Renal pelvis (tissue), 1 donor: ENCODE measurements at regions not wholly inside any gene's neighbourhood (a gene's known extent, or its start where the extent isn't known, plus 50 kb on each side); places are given as distances from the start of the nearest gene placed in this dataset.

Source experiments
- DNase-seq: peaks from one replicate; pipeline ENCODE4 v3.0.0-alpha.2; 2013

DNA sequence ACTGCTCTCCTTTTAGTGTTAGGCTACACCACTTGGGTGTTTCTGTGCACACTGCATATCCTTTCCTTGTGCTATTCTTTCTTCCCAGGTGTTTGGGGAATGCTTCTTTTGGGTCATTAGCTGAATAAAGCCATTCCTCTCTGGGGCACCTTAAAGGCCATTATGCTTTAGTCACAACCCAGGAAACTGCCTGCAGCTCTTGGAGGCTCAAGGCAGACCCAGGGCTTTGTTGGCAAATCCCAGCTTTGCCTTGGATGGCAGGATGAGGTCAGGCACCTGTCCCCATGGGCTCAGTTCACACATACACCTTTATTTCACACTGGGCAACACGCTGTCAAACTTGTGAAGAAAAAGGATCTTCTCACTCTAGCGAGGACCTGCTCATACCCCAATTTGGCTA is 460.6 kb downstream of the CCSER2 start:
- no peak for DNase-seq

DNA sequence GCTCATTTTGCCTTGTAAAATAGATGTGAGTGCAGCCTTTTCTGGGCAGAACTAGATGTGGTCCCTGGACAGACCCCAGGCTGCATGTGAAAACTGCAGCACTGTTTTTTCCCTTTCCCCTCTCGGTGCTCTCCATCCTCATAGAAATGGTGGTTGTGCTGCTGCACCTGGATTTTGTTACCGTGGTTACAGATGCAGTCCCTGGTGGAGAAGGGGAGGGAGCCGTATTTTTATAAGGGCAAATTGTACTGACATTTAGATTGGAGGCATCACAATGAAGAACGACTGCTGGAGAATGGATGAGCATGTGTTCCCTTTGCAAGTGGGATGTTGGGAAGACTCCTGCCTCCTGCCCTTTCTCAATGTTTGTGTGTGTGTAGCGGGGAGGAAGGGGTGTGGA is 469.9 kb downstream of the CCSER2 start:
- no peak for DNase-seq

DNA sequence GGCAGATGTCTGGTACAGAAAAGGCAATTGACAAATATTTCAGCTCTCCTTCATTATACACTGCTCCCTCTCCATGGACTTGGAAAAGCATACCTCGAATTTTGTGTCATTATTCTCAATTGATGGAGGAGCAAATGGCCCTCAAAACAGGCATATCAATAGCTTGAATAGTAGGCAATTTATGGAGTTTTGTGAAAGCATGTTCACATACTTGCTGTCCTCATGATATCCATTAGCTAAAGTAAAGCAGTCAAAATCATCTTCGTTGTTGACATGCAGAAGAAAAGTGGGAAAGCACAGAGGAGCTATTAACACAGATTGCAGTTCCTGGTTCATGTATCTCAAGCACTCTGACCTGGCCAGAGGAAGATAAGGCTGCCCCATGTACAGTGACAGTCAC is 472.8 kb downstream of the CCSER2 start:
- no peak for DNase-seq

DNA sequence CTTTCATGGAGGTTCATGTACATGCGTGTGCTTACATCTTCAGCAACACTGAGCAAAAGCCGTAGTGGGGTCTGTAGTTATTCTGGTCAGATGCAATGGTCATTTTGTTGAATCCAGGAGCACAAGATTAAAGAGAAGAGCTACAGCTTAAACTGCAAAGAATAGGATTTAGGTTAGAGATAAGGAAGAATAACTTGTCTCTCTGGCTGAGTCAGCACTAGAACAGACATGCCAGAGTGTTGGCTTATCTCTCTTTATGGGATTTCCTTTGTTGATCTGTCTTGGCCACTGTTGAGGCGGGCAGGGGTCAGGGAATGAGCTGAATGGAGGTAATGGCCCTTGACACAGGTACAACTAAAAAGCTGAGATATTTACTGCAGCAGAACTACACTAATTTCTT is 473.5 kb downstream of the CCSER2 start:
- DNase-seq, result no peak

DNA sequence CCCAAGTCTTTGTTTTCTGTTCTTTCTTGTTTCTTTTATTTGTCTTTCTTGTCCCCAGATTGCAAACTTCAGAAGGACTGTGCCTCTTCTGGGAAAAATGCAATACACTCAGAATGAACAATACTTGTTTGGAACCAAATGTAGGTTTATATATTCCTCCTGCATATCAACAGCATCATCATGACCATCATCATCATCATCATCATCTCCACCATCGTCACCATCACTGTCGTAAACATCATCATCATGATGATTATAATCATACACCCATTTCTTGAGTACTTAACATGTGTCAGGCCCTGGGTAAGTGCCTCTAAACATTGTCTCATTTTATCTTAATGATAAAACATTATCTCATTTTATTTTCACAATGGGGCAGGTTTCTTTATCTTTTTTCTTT is 476.8 kb downstream of the CCSER2 start:
- DNase-seq, result no peak

DNA sequence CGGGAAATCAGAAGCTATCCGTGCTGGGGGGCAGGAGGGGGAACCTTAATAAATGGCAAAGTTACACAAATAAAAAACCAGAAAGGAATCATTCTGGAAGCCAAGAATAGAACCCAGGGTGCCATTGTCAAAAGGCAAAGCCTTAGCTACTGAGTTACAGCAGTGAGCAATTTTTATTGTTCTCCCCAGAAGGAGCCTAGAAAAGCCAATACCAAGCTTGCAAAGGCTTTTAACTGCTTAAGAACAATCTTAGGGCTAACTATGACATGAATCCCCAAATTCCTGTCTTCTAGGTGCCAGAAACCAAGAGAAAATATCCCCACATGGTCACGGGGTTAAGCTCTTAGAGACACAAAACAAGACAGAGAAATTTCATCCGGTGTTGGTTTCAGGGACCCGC is 482.7 kb downstream of the CCSER2 start:
- DNase-seq, result peak; percentile 7

DNA sequence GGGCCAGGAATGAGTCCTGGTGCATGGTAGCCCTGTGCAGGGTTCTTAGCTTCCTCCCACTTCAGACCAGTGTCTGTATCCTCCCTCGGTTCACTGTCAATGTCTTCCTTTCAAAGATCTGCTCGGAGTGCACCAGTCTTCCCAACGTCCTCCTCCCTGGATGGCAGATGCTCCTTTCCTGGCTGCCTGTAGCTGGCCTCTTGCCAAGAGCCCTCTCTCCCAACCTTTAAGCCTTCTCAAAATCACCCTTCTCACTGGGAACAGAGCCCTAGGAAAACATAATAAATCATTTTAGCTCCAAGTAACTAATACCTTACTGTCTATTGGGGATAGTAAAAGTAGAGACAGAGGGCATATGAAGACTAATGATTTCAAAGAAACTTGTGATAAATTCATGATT is 490.6 kb downstream of the CCSER2 start:
- peak; percentile 15 for DNase-seq

DNA sequence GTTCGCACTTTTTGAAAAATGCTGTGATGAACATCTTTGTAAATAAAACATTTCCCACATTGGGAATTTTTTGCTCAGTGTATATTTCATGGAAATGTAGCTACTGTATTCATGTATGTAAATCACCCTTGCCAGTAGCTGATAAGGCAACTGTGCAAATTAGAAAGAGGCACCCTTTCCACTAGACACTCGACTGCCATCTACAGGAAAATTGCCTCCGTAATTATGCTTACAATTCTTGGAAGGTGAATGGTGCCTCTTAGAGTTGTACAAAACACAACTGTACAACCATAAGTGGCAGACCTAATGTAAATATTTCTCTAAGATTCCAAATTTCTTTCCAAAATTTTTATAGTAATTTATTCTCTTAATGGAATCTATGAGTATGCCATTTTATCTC is 491.7 kb downstream of the CCSER2 start:
- DNase-seq, result no peak

DNA sequence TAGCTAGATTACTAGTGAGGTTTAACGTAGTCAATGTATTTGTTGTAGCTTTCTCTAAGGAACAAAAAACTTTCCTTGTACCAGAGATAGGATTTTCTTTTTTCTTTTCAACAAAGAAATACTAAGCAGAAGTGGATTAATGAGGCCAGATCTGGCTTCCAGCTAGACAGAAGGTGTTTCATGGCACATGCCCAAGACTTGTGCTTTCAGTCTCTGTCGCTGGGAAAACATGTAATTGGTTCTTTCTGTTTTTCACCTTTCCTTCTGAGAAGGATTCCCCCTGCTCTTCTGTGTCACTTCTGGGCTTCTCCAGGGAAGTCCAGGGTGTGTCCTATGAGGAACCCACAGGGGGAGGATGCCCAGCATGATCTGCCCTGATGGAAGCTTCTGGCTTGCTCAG is 492.2 kb downstream of the CCSER2 start:
- DNase-seq, result no peak

DNA sequence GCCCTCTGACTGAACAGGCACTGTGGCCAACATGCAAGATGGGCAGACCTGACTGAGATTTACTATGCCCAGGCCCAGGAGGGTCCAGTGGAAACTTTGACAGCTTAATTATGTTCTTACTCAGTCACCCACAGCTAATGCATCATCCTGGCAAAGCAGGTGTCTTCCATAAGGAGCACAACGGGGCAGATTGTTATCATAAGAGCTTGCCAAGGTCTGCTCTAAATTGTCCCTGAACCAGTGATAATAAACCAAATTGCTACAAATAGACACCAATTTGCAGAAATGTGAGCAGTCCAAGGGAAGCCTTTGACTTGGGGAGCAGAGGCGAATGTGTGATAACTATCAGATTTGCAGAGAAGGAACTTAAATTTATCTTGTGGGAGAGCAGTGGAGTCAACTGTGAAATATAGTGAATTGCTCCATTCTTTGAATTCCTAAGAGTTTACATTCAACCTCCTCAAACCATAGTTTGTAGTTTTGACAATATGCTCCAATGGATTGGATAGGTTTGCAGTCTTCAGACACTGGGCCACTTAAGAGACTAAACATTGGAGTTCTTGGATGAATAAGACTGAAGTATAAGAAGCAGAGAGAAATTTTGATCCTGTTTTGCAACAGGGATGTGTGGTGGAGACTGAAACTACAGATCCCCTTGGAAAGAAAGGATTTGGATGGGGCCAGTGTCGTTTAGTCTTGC is 494.7 kb downstream of the CCSER2 start:
- peak; percentile 19 for DNase-seq

DNA sequence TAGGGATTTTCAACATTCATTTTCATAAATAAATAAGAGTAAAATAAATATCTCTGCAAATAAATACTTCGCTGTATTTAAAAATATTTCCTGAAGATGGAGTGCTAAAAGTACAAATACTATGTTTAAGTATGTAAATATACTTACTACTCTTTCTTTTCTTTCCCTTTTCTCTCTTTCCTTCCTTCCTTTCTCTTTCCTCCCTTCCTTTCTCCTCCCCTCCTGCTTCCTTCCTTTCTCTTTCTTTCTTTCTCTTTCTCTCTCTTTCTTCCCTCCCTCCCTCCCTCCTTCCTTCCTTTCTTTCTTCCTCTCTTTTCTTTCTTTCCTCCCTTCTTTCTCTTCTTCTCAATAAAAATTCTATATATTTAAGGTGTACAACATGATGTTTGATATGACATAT is 496.1 kb downstream of the CCSER2 start:
- DNase-seq, result no peak

DNA sequence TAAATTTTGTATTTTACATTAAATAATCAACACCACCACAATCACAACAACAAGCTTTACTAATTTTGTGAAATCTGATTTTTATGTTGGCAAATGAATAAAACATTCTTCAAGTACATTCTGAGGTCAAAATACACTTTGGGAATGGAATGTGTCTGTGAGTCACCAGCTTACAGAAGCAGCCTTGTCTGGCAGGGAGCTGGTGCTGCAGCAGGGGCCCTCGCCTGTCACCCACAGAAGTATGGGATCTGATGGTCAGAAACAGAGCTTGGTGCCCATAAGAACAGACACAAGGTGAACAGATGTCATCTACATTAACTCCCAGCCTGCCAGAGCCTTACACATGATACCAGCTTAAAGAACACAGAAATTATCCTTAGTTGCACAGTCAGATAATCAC is 496.9 kb downstream of the CCSER2 start:
- DNase-seq, result no peak

DNA sequence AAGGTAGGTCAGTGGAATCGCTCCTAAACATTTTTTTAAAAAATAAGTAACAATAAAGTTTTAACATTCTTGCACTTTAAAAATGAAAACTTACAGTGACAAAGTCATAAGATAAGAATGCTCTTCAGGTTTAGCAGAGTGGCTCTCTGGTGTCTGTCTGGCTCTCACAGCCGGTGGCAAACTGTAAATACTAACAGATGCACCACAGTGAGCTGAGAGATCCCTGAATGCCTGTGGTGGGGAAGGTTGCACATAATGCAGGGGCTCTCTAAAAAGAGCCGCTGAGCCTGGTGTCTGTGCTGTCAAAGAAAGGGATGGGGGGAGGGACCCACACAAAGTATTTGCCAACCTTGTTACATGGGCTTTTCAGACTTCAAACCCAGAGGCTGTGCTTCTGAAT is 498.3 kb downstream of the CCSER2 start:
- no peak for DNase-seq

DNA sequence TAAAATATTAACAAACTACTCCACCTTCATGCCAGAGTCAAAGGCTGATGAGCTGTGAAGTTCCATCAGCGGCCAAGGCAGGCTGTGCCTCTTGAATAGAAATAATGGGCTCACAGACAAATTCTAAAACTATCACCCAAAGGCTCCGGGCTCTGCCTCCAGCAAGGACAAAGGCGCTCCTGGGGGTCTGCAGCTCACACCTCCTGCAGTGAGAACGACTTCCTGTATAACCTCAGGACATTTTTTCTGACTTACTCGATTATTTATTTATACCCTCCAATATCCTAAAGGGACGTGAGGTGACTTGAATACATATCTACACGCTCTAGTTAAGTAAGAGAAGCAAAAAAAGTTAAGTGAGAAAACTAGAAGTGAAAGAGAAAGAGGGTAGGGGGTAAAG is 500.7 kb downstream of the CCSER2 start:
- no peak for DNase-seq

DNA sequence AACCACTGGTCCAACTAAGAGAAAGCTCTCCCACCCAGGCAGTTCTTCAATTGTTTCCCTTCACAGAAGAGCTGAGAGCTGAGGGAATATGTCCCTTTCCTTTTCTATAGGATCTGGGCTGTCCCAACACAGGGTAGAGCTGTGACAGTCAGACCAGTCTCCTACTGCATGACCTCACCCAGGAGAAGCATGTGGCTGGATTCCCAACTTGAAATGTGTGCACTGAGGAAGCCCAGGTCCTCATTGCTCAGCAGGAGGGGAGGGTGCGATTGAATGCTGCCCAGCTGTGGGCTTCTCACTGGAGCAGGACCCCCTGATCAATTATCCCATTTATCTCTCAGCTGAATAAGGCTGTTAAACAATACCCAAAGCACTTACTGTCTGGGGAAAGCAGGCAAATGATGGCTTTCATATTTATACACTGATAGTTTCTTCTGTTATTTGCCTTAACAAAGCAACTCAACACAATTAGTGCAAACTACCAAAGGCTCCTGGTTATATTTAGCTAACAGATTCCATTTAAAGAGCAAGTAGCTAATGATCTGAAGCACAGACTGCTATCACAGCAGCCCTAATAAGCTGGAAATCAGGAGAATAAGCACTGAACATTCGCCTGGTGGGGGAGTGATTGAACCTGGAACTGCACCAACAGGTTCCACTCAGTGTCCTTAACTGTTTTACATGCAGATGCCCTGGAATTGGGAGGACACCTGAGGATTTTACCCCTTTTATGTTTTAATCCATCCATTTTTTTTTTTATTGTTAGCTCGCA is 508.8 kb downstream of the CCSER2 start:
- DNase-seq, result no peak

DNA sequence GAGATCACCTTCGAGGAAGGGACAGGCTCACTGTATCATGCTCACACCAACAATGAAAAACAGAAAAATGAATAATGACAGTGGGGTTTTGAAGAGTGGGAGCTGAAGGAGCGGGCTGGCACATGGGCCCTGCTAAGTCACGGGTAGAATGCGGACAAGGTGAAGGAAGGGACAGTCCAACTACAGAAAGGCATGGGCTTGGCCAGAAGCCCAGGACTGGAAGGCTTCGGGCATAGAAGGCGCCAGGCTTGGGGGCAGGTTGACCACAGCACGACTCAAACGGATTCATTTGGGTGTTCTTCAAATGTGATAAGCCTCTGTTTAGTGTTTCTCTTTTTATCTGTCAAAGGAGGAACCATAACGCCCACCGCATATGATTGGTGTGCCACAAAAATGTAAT is 509.5 kb downstream of the CCSER2 start:
- no peak for DNase-seq

DNA sequence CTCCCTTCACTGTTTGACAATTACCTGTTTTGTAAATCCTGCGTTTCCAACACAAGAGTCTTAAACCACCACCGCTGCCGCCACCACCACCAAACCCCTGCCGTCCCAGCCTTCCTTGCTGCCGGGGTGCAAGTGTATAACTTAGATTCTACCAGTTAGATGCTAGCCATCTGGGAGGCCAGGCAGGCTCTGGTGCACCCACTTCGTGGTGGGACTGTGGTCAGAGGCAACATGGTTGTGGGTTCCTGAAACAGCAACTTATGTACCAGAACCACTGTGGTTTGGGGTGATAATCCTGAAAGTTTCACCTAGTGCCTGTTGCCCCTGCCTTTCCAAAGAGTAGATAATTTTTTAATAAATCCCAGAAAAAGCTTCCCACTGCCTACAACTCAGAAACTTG is 510.5 kb downstream of the CCSER2 start:
- DNase-seq, result no peak

DNA sequence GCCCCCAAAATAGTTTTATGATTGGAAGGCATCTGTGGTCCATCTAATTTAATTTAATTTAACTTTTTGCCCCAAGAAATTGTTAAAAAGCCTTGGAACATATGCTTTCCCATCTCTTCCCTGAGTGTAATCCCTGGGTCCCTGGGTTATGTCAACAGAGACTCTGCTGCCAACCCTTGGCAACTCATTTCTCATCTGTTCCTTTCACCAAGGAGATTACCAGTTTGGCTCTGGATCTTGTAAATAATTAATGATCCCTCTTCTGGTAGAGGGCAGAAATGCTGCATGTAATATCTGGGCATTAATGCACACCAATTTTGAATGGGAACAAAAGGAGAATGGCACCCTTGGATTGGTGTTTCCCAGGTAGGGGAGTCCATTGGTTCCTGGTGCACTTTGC is 514.2 kb downstream of the CCSER2 start:
- DNase-seq, result no peak

DNA sequence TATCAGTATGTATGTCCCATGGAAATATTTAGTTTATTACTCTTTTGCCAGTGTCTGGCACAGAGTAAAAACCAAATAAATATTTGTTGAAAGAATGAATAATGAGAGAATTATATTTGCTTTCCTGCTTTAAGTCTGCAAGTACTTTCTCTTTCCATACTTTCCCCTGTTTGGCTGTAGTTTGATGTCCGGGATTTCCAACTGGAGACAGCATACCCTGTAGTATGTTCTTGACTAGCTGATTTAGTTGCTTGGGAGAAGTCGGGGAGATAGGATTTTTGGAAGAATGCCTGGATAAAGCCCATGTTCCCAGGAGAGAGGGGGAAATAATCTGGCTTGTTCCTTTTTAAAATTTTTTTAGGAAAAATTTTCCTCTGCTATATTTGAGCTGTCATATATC is 516.1 kb downstream of the CCSER2 start:
- peak; percentile 20 for DNase-seq

DNA sequence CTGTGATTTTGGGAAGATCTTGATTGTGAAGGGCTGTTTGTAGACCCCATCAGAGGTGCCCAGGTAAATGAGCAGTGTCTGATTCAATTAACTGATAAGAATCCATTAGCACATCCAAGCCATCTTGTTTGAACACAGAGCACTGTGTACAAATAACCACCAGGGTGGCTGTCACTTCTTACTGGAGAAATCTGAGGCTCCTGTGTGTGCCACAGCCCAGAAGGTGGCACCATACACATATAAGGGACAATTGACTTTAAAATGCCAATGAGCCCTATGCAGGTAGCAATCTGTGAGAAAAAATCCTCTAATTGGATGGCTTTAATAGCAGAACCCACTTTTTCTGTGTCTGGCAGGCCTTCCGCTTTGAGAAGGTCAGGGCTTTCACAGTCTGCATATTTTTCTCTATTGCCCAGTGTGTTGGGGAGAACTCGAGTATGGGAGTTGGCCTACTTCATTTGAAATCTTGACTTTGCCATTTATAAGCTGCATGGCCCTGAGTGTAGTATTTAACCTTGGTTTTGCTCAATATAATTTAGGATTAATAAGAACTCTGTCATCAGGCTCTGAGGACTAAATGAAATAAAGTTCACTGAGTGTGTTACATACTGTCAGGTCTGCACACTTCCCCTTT is 517.4 kb downstream of the CCSER2 start:
- peak; percentile 20 for DNase-seq

DNA sequence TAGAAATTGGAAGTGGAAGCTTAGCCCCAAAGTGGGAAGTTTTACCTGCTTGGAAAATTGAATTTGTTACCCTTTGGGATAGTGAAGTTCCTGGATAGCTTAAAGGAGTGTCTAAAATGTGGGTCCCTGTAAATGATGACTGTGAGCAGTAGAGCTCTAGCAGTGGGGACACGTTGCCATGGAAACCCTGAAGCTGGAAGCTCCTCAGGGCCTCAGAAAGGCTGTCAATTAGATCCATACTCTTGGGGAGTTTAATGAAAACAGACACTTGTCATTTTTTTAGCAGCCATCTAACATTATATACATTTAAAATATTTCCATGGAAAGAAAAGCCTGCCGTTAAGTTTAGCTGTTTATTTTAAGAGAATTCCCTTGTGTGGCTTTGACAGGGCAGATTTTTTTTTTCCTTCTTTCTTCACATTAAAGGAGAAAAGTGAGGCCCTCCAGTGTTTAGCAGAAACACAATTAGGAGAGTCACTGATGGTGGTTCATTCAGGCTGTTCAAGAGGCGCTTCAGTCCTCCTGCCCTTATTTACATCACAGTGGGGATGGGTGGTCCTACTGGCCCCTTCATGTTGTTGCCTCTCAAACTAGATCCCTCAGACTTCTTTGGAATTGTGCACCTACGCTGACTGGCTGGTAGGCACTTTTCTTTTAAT is 518.4 kb downstream of the CCSER2 start:
- no peak for DNase-seq

DNA sequence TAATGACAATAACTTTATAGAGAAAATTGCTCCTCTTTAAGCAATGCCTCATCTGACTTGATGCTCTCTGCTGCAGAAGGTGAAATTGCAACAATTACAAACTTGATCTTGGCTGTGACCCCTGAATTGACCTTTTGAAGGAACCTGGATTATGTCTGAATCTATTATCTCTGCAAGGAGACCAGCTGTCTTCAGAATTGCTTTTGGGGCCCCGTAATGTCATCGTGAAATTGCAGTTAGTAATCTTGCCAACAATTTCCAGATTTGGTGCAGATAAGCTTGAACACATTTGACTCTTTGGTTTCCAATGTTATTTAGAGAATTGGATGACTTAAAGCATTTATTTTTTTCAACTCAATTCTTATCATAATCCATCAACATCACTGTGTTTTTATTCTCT is 520.6 kb downstream of the CCSER2 start:
- DNase-seq, result no peak

DNA sequence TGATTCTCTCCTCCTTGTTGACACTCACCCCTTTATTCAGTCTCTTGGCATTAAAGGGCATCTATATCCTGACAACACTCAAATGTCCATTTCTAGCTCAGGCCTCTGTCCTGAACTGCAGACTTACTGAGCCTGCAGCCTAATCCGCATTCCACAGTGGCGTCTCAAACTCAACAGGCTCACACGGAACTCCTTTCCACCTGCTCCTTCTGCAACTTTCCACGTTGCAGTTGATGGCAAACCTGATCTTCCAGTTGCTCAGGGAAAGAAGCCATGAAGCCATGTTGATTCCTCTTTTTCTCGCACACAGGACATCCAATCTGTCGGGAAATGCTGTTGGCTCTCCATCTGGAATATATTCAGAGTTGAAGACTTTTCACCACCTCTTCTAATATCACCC is 522.4 kb downstream of the CCSER2 start:
- DNase-seq, result no peak
